ENCODE measurements at regions not wholly inside any gene's neighbourhood (a gene's known extent, or its start where the extent isn't known, plus 50 kb on each side); places are given as distances from the start of the nearest gene placed in this dataset.

- no peaks in the 10 kb centered on the region for H3K36me3 ChIP-seq
- peaks cover 0 to 10% (median 0%) of the 10 kb centered on the region in 12 donors for H3K9me3 ChIP-seq
- TF ChIP-seq POLR2A (IDR thresholded peaks at IDR 0.05) (no peak), CTCF (IDR thresholded peaks at IDR 0.05) (no peak)
- intact Hi-C loops (cut with DNase I) = no loop called here
- peaks cover 0 to under 1% (median 0%) of the 10 kb centered on the region in 9 donors for H3K27me3 ChIP-seq
- no peak for ATAC-seq
- H3K27ac ChIP-seq = no peak overlapping the region
- no peaks in the 10 kb centered on the region for H3K4me1 ChIP-seq
- H3K4me3 ChIP-seq = no peak overlapping the region
- no peak for DNase-seq
These were observed 533.0 kb downstream of the TLE1 start for GRCh38 chr9:81156381-81156780.

- no peaks in the 10 kb centered on the region for H3K4me1 ChIP-seq
- WGBS, 4 donors = 14 to 26% (median 19%) methylated on average over 2 of the region's 2 CpGs
- intact Hi-C loops (cut with DNase I) = no loop called here
- no peak overlapping the region for H3K4me3 ChIP-seq
- peaks cover 0 to 20% (median 7%) of the 10 kb centered on the region in 12 donors for H3K9me3 ChIP-seq
- no peak overlapping the region for H3K27ac ChIP-seq
- TF ChIP-seq POLR2A (IDR thresholded peaks at IDR 0.05) = no peak
- no peak for TF ChIP-seq CTCF (IDR thresholded peaks at IDR 0.05)
- H3K27me3 ChIP-seq = peaks cover 0 to 5% (median 0%) of the 10 kb centered on the region in 9 donors
- no peaks in the 10 kb centered on the region for H3K36me3 ChIP-seq
- DNase-seq = no peak
- no peak for ATAC-seq
These were observed 539.2 kb downstream of the TLE1 start for GRCh38 chr9:81150016-81150625.

GRCh38 chr9:81146684-81147337 is 542.5 kb downstream of the TLE1 start:
- Histone ChIP-seq H3K9me3 (peaks cover 0 to 12% (median 5%) of the 10 kb centered on the region in 12 donors), H3K4me3 (no peak overlapping the region), H3K27me3 (peaks cover 0 to 5% (median 0%) of the 10 kb centered on the region in 9 donors), H3K27ac (no peak overlapping the region), H3K4me1 (no peaks in the 10 kb centered on the region), H3K36me3 (no peaks in the 10 kb centered on the region)
- WGBS, 4 donors = 82 to 91% (median 86%) methylated on average over 4 of the region's 4 CpGs
- DNase-seq (no peak), ATAC-seq (no peak)
- TF ChIP-seq POLR2A (IDR thresholded peaks at IDR 0.05) (no peak), CTCF (IDR thresholded peaks at IDR 0.05) (no peak)
- intact Hi-C loops (cut with DNase I) = no loop called here

GRCh38 chr9:81146241-81146640 is 543.1 kb downstream of the TLE1 start:
- intact Hi-C loops (cut with DNase I) = no loop called here
- H3K9me3 ChIP-seq = peaks cover 0 to 12% (median 5%) of the 10 kb centered on the region in 12 donors
- DNase-seq (no peak), ATAC-seq (no peak)
- no peak overlapping the region for H3K27ac ChIP-seq
- no peaks in the 10 kb centered on the region for H3K36me3 ChIP-seq
- H3K27me3 ChIP-seq = peaks cover 0 to 3% (median 0%) of the 10 kb centered on the region in 9 donors
- H3K4me3 ChIP-seq = no peak overlapping the region
- H3K4me1 ChIP-seq = no peaks in the 10 kb centered on the region
- no peak for TF ChIP-seq POLR2A (IDR thresholded peaks at IDR 0.05)
- 67 to 79% (median 68%) methylated on average over 3 of the region's 3 CpGs for WGBS, 4 donors
